LNCaP clone FGC (cell line): ENCODE measurements at regions not wholly inside any gene's neighbourhood (a gene's known extent, or its start where the extent isn't known, plus 50 kb on each side); places are given as distances from the start of the nearest gene placed in this dataset.

Experiments
- DNase-seq: peaks from one replicate; pipeline ENCODE4 v3.0.0-alpha.2; 2011; ENCODE audit warnings: low read depth
- H3K4me3 ChIP-seq: 2 replicates; pipeline ENCODE4 v1.5.1; 2011; ENCODE audit warnings: mild to moderate bottlenecking, low read depth, low read length, control low read depth
- CTCF ChIP-seq: IDR thresholded peaks from 2 replicates; pipeline ENCODE4 v1.5.1; 2012; ENCODE audit warnings: mild to moderate bottlenecking; ENCODE audit not compliant: control insufficient read depth, insufficient read depth; ENCODE audit errors: extremely low read depth

GRCh38 chr5:124670722-124671184 is 75.7 kb downstream of the ZNF608 start:
- no peak for DNase-seq
- no peak overlapping the region for H3K4me3 ChIP-seq
- TF ChIP-seq CTCF = no peak

DNA sequence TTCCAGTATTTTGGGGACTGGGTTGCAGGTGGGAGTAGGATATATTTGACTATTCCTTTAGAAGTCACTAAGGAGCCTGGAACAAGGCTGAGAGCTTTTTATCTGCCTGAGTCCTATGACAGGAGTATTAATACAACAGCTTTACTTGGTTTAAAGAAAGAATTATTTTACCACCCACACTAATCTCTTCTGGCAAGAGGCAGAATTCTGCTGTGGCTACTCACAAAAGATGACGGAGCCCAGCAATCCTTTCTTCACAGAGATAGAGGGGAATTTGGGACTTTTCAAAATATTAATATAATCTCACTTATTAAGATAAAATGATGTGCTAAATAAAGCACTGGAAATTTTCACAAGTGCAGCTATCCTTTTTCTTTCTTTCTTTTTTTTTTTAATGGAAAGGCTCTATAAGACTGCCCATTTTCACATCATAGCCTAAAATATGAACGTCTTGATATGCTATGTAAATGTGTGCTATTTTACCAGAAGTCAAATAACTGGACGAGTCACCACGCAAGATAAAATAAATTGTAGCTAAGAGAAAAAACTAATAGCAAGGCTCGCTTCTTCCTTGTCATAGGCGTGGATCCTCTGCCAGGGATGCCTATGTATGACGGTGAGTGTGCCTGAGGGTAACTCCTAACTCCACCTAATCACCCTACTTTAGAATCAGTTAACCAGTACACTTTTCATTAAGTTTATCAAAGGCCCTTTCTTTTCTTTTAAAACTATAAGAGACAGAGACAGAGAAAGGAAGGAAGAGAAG is 76.3 kb downstream of the ZNF608 start:
- TF ChIP-seq CTCF = no peak
- H3K4me3 ChIP-seq = no peak overlapping the region
- no peak for DNase-seq

DNA sequence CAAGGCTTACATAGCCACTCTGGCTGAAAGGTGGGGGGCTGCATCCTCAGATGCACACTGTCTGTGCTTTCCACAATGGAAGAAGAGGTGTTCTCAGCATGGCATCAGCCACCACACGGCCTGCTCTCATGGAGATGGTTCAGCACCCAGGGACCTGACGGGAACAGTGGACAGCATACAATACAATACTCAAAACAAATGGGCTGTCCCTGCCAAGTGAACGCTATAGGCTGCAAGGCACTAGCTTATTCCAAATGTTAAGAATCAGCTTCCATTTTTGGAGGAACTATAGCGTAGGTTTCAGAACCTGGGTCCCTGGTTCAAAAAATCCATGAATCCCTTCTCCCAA is 77.2 kb downstream of the ZNF608 start:
- no peak for DNase-seq
- no peak overlapping the region for H3K4me3 ChIP-seq
- no peak for TF ChIP-seq CTCF

DNA sequence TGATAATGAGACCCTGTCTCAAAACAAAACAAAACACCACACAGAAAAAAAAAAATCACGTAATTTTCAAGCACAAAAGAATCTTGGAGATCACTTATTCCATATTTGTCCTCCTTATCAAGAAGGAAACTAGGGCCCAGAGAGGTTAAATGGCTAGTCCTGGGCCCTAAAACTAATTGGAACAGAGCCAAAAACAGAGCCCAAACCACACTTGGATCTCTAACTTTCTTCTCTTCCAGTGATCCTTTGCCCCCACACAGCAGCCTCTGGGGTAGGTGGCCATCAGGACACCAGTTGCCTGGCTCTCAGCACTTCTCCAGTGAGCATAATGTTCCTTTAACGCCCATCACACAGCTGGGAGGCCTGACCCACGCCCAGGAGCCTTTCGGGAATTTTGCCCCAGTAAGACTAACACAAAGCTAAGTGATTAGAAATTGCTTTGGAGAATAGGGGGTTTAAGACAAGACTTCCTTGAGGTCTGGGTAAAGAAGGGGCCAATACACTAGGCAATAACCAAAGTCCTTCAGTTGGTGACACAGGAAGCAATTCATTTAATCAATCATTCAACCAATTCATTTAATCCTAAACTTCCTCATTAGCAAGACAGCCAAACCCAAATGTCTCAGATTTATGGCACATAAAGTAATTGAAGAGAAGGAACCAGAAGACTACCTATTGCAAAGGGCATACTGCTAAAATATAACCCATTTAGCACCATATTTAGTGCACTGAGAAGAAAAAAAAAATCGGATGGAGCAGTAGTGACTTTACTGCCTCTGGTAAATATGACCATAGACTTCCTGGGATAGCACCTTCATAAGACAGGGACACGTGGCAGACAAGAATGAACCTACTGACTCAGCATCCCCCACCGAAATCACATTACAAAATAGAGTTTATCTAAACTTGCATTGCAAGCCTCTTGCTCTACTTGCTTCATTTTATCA is 77.8 kb downstream of the ZNF608 start:
- no peak for DNase-seq
- no peak overlapping the region for H3K4me3 ChIP-seq
- TF ChIP-seq CTCF = no peak

DNA sequence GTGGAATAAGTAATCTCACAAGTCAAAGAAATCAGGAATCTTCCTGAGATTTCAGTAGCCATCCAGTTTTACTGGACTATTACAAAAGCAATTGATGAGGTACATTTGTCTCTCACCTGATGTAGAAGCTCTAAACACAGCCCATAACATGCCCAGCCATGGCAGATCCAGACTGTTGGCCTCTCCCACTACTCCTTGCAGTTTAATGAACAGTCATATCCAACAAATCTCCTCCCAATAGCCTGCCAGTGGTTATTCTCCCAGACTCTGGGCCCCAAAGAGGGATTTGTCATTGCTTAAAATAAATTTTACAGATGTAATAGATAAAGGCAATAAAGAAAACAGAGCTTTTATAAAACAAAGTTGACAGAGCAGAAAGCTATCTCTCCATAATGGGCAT is 80.8 kb downstream of the ZNF608 start:
- no peak overlapping the region for H3K4me3 ChIP-seq
- DNase-seq = no peak
- no peak for TF ChIP-seq CTCF

GRCh38 chr5:124665035-124665434 is 81.4 kb downstream of the ZNF608 start:
- TF ChIP-seq CTCF = no peak
- no peak for DNase-seq
- H3K4me3 ChIP-seq = no peak overlapping the region

GRCh38 chr5:124664287-124664686 is 82.2 kb downstream of the ZNF608 start:
- no peak overlapping the region for H3K4me3 ChIP-seq
- no peak for TF ChIP-seq CTCF
- DNase-seq = no peak
